Glutamatergic neuron (in vitro differentiated cells): ENCODE measurements at regions not wholly inside any gene's neighbourhood (a gene's known extent, or its start where the extent isn't known, plus 50 kb on each side); places are given as distances from the start of the nearest gene placed in this dataset.

Experiments used
- DNase-seq: peaks from one replicate; pipeline ENCODE4 v3.0.0; 2022
- H3K27ac Mint-ChIP-seq: one replicate; pipeline ENCODE4 v1.8.0; 2020; ENCODE audit warnings: mild to moderate bottlenecking, mixed read lengths, inconsistent platforms; ENCODE audit not compliant: unreplicated experiment
- H3K27me3 Mint-ChIP-seq: one replicate; pipeline ENCODE4 v1.8.0; 2020; ENCODE audit warnings: mild to moderate bottlenecking, moderate library complexity, mixed read lengths, inconsistent platforms; ENCODE audit not compliant: unreplicated experiment
- H3K36me3 Mint-ChIP-seq: one replicate; pipeline ENCODE4 v1.8.0; 2020; ENCODE audit warnings: mild to moderate bottlenecking, mixed read lengths, inconsistent platforms; ENCODE audit not compliant: unreplicated experiment
- H3K4me1 Mint-ChIP-seq: one replicate; pipeline ENCODE4 v1.8.0; 2020; ENCODE audit warnings: mild to moderate bottlenecking, low read depth, mixed read lengths, inconsistent platforms; ENCODE audit not compliant: unreplicated experiment
- H3K4me3 Mint-ChIP-seq: one replicate; pipeline ENCODE4 v1.8.0; 2020; ENCODE audit warnings: mild to moderate bottlenecking, mixed read lengths, inconsistent platforms; ENCODE audit not compliant: unreplicated experiment
- H3K9me3 Mint-ChIP-seq: one replicate; pipeline ENCODE4 v1.8.0; 2020; ENCODE audit warnings: mild to moderate bottlenecking, moderate library complexity, mixed read lengths, inconsistent platforms; ENCODE audit not compliant: unreplicated experiment
- TF ChIP-seq, protein P1 (sequence below): fragments of 200-600 bp; sonication (generic); IDR thresholded peaks from one replicate; pipeline ENCODE4 v1.5.0; 2021; ENCODE audit not compliant: partially characterized antibody, unreplicated experiment

DNA sequence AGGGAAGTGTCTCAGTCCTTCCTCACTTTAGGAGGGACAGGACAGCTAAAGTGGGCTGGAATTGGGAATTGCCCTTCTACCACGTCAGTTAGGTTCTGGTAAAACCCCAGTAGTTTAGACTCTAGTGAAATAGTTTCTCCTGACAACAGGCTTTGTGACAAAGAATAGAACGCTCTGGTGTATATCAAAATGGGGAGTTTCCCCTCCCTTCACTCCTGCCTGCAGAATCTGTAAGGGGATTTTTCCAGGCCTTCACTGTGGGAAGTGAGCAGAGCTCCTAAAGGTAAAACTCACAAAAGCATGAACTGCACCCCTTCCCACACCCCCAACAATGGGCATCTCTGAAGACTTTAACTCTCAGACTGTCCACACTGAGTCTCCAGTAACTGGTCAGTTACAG is 460.9 kb upstream of the LRRC4C start:
- DNase-seq = no peak
- Mint-ChIP-seq H3K4me1 (peaks cover 8% of the 10 kb centered on the region), H3K4me3 (no peak overlapping the region), H3K27ac (no peak overlapping the region), H3K27me3 (peaks cover 3% of the 10 kb centered on the region), H3K36me3 (peaks cover 4% of the 10 kb centered on the region), H3K9me3 (no peaks in the 10 kb centered on the region)
- TF ChIP-seq, protein P1, sequence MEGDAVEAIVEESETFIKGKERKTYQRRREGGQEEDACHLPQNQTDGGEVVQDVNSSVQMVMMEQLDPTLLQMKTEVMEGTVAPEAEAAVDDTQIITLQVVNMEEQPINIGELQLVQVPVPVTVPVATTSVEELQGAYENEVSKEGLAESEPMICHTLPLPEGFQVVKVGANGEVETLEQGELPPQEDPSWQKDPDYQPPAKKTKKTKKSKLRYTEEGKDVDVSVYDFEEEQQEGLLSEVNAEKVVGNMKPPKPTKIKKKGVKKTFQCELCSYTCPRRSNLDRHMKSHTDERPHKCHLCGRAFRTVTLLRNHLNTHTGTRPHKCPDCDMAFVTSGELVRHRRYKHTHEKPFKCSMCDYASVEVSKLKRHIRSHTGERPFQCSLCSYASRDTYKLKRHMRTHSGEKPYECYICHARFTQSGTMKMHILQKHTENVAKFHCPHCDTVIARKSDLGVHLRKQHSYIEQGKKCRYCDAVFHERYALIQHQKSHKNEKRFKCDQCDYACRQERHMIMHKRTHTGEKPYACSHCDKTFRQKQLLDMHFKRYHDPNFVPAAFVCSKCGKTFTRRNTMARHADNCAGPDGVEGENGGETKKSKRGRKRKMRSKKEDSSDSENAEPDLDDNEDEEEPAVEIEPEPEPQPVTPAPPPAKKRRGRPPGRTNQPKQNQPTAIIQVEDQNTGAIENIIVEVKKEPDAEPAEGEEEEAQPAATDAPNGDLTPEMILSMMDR = no peak

DNA sequence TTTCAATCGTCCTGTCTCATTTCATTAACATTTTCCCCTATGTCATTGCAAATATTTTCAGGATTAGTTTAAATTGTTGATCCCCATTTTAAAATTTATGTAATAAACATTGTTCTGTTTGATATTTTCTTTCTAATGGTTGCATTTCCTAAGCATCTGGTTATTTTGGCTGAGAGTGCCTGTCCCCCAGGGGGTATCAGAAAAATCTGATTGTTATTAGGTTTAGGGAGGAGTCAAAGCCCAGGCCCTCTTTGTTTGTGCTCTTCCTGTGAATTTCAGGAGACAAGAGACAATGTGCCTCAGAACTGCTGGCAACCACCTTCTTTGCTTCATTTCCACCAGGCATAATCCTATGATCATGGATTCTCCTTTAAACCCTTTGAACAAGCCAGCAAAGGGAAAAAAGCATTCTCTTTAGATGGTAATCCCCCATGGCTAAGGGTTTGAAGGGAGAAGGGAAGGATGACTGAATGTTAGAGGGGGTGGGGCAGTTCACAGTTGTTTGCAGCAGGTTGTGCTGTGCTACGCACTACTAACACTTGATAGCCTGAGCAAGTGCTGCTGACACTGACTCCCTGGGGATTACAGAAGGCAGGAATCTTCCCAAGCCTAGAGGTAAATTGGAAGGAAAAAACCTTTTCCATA is 462.4 kb upstream of the LRRC4C start:
- TF ChIP-seq, protein P1 = no peak
- DNase-seq = no peak
- Mint-ChIP-seq H3K27ac (peak overlapping the region; percentile 73), H3K27me3 (peaks cover 3% of the 10 kb centered on the region), H3K36me3 (peaks cover 4% of the 10 kb centered on the region), H3K9me3 (no peaks in the 10 kb centered on the region), H3K4me3 (peak overlapping the region; percentile 20), H3K4me1 (peaks cover 8% of the 10 kb centered on the region)

DNA sequence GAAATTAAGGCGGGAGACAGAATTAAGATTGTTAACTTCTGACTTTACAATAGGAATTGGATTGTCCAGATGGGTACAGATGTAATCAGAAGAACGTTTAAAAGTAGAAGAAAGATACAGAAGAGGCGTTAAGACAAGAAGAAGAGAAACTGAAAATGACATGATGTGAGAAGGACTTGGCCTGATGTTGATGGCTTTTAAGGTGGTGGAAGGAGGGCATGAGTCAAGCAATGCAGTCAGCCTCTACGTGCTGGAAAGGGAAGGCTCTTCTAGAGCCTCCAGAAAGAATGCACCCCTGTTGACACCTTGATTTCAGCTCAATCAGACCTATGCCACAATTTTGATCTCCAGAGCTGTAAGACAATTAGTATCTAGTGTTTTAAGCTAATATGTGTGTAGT is 466.9 kb upstream of the LRRC4C start:
- no peak overlapping the region for H3K27ac Mint-ChIP-seq
- H3K9me3 Mint-ChIP-seq = no peaks in the 10 kb centered on the region
- H3K4me3 Mint-ChIP-seq = no peak overlapping the region
- H3K36me3 Mint-ChIP-seq = no peaks in the 10 kb centered on the region
- H3K27me3 Mint-ChIP-seq = no peaks in the 10 kb centered on the region
- DNase-seq = no peak
- TF ChIP-seq, protein P1 = no peak
- H3K4me1 Mint-ChIP-seq = peaks cover 6% of the 10 kb centered on the region

DNA sequence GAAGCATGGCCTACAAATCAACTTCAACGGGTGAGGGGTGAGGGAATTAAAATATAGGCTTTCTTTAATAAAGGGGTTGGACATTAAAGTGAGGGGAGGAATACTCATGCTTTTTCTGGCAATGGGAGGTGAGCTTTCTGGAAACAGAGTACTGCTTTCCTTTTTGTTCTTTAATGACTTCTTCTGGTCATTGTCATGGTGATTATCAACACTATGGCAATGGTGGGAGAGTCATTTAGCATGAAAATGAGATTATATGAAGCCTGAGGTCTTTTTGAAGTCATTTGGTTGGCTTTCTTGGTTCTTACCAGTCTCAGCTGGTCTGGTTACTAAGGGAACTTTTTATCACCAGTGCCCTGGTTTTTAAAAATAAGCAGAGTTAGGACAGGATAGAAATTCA is 475.8 kb upstream of the LRRC4C start:
- no peak for DNase-seq
- Mint-ChIP-seq H3K4me1 (no peaks in the 10 kb centered on the region), H3K9me3 (no peaks in the 10 kb centered on the region), H3K27ac (no peak overlapping the region), H3K36me3 (no peaks in the 10 kb centered on the region), H3K27me3 (peaks cover 1% of the 10 kb centered on the region), H3K4me3 (no peak overlapping the region)
- TF ChIP-seq, protein P1 = no peak

DNA sequence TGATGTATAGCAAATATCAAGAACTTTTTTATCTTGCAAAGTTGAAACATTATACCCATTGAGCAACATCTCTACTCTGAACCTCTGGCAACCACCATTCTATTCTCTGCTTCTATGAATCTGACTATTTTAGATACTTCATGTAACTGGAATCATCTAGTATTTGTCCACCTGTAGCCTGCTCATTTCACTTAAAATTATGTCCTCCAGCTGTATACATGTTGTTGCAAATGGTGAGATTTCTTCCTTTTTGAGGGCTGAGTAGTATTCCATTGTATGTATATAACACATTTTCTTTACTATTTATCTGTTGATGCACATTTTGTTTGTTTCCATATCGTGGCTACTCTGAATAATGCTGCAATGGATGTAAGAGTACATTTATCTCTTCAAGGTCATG is 476.3 kb upstream of the LRRC4C start:
- Mint-ChIP-seq H3K36me3 (no peaks in the 10 kb centered on the region), H3K27ac (no peak overlapping the region), H3K9me3 (no peaks in the 10 kb centered on the region), H3K4me1 (no peaks in the 10 kb centered on the region), H3K27me3 (peaks cover 1% of the 10 kb centered on the region), H3K4me3 (no peak overlapping the region)
- TF ChIP-seq, protein P1 = no peak
- DNase-seq = no peak
